ENCODE measurements at regions not wholly inside any gene's neighbourhood (a gene's known extent, or its start where the extent isn't known, plus 50 kb on each side); places are given as distances from the start of the nearest gene placed in this dataset.

- DNase-seq (no peak), ATAC-seq (no peak)
- ChIA-PET POLR2A (no interaction called here), CTCF (no interaction called here)
- H3K4me1 Mint-ChIP-seq (ENCODE audit: low read depth) = no peaks in the 10 kb centered on the region
- H3K4me3 Mint-ChIP-seq = no peak overlapping the region
- H3K27ac Mint-ChIP-seq = no peak overlapping the region
- no peaks in the 10 kb centered on the region for H3K9me3 Mint-ChIP-seq (ENCODE audit: insufficient read depth)
- no peaks in the 10 kb centered on the region for H3K36me3 Mint-ChIP-seq (ENCODE audit: low read depth)
- H3K27me3 Mint-ChIP-seq (ENCODE audit: low read depth) = no peaks in the 10 kb centered on the region
Measured at GRCh38 chr9:134230092-134230941, 66.0 kb upstream of the RNU6ATAC start.

DNA sequence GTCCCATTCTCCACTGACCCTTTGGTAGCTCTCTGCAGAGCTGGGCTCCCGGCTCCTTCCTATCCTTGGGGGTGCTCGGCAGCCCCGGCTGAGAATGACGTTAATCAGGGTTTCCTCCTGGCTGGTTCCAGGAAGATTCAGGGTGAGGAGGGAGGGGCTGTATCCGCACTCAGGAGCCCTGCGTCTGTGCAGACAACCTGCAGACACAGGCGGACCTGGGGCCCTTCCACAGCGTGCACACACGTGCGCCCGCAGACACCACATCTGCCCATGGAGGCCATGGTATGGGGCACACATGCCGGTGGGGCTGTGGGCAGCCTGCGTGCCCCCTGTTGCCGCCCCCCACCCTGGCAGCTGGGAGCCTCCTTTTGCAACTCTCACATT lies 66.6 kb upstream of the RNU6ATAC start:
- ChIA-PET CTCF (no interaction called here), POLR2A (no interaction called here)
- Mint-ChIP-seq H3K27ac (no peak overlapping the region), H3K36me3 (ENCODE audit: low read depth) (no peaks in the 10 kb centered on the region), H3K4me3 (no peak overlapping the region), H3K4me1 (ENCODE audit: low read depth) (no peaks in the 10 kb centered on the region), H3K27me3 (ENCODE audit: low read depth) (no peaks in the 10 kb centered on the region), H3K9me3 (ENCODE audit: insufficient read depth) (no peaks in the 10 kb centered on the region)
- no peak for DNase-seq
- ATAC-seq = no peak

DNA sequence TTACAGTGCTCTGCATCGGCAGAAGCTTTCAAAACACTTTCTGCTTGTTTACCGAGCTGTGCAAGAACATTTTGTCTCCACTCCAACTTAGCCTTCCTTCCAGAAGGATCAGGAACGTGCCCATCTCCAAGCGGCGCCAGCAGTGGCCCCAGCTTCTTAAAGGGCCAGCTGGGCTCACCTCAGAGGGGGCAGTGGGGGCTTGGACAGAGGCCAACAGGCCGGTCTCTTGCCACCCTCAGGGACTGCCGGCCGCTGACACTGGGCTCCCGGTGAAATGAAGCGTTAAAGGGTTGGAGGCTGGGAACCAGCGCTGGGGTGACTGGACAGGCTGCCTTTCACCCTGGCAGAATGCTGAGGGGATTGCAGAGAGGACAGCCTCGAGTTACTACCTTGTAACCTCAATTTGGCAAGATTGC lies 67.0 kb upstream of the RNU6ATAC start:
- Mint-ChIP-seq H3K4me3 (no peak overlapping the region), H3K27me3 (ENCODE audit: low read depth) (no peaks in the 10 kb centered on the region), H3K4me1 (ENCODE audit: low read depth) (no peaks in the 10 kb centered on the region), H3K27ac (no peak overlapping the region), H3K36me3 (ENCODE audit: low read depth) (no peaks in the 10 kb centered on the region), H3K9me3 (ENCODE audit: insufficient read depth) (no peaks in the 10 kb centered on the region)
- ATAC-seq = no peak
- DNase-seq = no peak
- CTCF ChIA-PET = no interaction called here
- POLR2A ChIA-PET = no interaction called here

DNA sequence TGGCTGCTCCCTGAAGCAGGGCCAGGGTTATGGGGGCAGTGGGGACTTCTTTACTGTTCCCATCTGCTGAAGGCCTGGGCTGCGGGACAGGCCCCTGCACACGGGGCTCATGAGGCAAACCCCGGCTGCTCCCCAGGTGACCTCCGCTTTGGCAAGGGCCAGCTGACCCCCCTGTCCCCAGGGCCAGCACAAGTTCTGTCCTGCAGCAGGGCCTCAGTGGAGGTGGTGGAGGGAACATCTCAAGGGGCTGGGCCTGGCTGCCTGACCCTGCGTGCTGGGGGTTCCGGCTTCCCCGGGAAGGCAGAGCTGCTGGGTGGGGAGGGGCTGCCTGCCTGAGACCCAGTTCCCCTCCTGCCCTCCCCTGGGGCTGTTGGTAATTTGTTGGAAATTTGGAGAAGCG lies 67.4 kb upstream of the RNU6ATAC start:
- POLR2A ChIA-PET = no interaction called here
- CTCF ChIA-PET = no interaction called here
- H3K9me3 Mint-ChIP-seq (ENCODE audit: insufficient read depth) = no peaks in the 10 kb centered on the region
- no peaks in the 10 kb centered on the region for H3K36me3 Mint-ChIP-seq (ENCODE audit: low read depth)
- no peak overlapping the region for H3K27ac Mint-ChIP-seq
- H3K4me3 Mint-ChIP-seq = no peak overlapping the region
- no peaks in the 10 kb centered on the region for H3K27me3 Mint-ChIP-seq (ENCODE audit: low read depth)
- H3K4me1 Mint-ChIP-seq (ENCODE audit: low read depth) = no peaks in the 10 kb centered on the region
- ATAC-seq (no peak), DNase-seq (no peak)

DNA sequence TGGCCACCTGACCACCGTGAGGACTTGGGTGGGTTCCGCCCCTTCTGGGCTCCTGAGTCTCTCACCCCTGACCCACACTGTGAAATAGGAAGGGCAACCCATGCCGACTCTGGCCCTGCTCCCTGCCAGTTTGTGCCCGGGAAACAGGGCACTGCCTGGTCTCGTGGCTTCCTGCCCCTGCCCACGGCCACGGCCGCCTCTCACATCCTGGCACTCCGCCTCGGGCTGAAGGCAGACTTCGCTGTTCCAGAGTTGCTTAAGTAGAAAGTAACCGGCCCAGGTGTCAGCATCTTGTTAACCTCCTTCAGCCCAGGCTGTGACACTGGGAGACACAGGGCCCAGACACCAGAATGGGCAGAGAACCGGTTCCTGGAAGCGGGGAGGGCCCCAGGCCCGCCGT lies 68.7 kb upstream of the RNU6ATAC start:
- no peak overlapping the region for H3K27ac Mint-ChIP-seq
- CTCF ChIA-PET = no interaction called here
- H3K9me3 Mint-ChIP-seq (ENCODE audit: insufficient read depth) = no peaks in the 10 kb centered on the region
- H3K4me1 Mint-ChIP-seq (ENCODE audit: low read depth) = no peaks in the 10 kb centered on the region
- H3K36me3 Mint-ChIP-seq (ENCODE audit: low read depth) = no peaks in the 10 kb centered on the region
- ATAC-seq = no peak
- no peaks in the 10 kb centered on the region for H3K27me3 Mint-ChIP-seq (ENCODE audit: low read depth)
- no peak for DNase-seq
- POLR2A ChIA-PET = no interaction called here
- no peak overlapping the region for H3K4me3 Mint-ChIP-seq

DNA sequence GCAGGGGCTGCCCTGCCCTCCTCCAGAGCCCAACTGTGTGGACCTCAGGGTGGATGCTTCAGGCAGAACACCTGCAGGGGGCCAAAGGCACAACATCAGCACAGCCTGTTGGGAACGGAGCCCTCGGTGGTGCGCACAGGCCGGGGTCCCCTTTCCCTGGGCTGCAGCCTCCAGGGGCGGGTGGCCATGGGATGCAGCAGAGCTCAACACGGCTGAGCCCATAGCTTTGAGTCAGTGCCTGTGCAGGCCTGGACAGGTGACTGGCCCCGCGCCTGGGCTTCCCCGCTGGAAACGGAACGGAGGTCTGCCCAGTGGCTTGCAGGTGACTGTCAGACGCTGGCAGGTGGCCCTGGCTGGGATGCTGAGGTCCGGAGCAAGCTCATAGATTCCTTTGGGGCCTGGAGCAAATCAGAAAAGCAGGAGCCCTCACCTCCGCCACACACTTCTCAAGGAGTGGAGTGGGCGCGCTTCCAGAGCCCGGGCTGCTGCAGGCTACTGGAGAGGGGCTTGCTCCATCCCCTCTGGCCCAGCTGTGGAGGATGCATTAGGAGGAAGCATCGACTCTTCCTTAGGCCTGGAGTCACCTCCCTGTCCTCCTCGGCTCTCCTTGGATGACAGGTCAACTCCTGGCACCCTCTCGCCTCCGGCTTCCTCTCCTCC lies 69.8 kb upstream of the RNU6ATAC start:
- H3K4me1 Mint-ChIP-seq (ENCODE audit: low read depth) = no peaks in the 10 kb centered on the region
- DNase-seq (no peak), ATAC-seq (no peak)
- H3K9me3 Mint-ChIP-seq (ENCODE audit: insufficient read depth) = no peaks in the 10 kb centered on the region
- H3K4me3 Mint-ChIP-seq = no peak overlapping the region
- no peak overlapping the region for H3K27ac Mint-ChIP-seq
- ChIA-PET POLR2A (no interaction called here), CTCF (no interaction called here)
- H3K36me3 Mint-ChIP-seq (ENCODE audit: low read depth) = no peaks in the 10 kb centered on the region
- no peaks in the 10 kb centered on the region for H3K27me3 Mint-ChIP-seq (ENCODE audit: low read depth)

GRCh38 chr9:134234687-134235359 lies 70.5 kb upstream of the RNU6ATAC start:
- no peak for ATAC-seq
- no peak overlapping the region for H3K4me3 Mint-ChIP-seq
- H3K27ac Mint-ChIP-seq = peak overlapping the region; percentile 57
- no peaks in the 10 kb centered on the region for H3K4me1 Mint-ChIP-seq (ENCODE audit: low read depth)
- no peak for DNase-seq
- no peaks in the 10 kb centered on the region for H3K36me3 Mint-ChIP-seq (ENCODE audit: low read depth)
- no peaks in the 10 kb centered on the region for H3K27me3 Mint-ChIP-seq (ENCODE audit: low read depth)
- POLR2A ChIA-PET = no interaction called here
- no peaks in the 10 kb centered on the region for H3K9me3 Mint-ChIP-seq (ENCODE audit: insufficient read depth)
- CTCF ChIA-PET = no interaction called here

DNA sequence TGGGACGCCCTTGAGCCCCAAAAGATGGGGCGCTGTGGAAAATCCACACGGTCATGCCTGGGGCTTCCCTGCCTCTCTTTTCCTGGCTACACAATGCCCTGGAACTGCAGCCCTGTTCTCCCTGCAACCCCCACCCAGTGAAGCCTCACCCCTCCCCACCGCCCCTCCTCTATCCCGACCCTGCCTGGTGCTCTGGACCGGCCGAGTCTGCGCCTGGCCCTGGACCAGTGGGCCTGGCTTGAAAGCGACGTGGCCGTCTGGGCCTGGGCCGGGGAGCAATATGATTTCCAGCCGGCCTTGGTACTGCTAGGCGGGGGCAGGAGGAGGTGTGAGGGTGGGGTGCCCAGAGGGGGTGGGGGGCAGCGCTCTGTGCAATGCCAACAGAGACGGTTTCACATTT lies 71.0 kb upstream of the RNU6ATAC start:
- ChIA-PET CTCF (no interaction called here), POLR2A (no interaction called here)
- Mint-ChIP-seq H3K27me3 (ENCODE audit: low read depth) (no peaks in the 10 kb centered on the region), H3K27ac (peak overlapping the region; percentile 57), H3K4me1 (ENCODE audit: low read depth) (no peaks in the 10 kb centered on the region), H3K36me3 (ENCODE audit: low read depth) (no peaks in the 10 kb centered on the region), H3K9me3 (ENCODE audit: insufficient read depth) (no peaks in the 10 kb centered on the region), H3K4me3 (no peak overlapping the region)
- ATAC-seq (no peak), DNase-seq (no peak)

DNA sequence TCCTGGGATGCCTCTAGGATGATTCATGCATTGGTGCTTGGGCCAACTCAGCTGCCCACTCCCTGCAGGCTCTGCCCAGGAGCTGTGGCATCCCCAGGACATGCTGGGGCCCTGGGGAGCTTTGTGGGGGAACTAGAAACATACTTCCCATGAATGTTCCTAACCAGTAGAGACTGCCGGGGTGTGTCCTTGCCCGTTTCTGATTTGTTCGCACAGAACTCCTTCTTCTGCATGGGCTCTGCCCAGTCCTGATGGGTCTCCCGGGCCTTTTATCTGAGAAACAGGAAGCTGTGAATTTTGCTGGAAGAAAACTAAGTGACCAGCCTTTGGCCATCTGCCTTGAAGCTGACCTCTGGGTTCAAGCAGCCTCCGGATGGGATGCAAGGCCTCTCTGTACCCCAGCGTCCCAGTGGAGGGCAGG lies 71.6 kb upstream of the RNU6ATAC start:
- H3K27me3 Mint-ChIP-seq (ENCODE audit: low read depth) = no peaks in the 10 kb centered on the region
- CTCF ChIA-PET = no interaction called here

DNA sequence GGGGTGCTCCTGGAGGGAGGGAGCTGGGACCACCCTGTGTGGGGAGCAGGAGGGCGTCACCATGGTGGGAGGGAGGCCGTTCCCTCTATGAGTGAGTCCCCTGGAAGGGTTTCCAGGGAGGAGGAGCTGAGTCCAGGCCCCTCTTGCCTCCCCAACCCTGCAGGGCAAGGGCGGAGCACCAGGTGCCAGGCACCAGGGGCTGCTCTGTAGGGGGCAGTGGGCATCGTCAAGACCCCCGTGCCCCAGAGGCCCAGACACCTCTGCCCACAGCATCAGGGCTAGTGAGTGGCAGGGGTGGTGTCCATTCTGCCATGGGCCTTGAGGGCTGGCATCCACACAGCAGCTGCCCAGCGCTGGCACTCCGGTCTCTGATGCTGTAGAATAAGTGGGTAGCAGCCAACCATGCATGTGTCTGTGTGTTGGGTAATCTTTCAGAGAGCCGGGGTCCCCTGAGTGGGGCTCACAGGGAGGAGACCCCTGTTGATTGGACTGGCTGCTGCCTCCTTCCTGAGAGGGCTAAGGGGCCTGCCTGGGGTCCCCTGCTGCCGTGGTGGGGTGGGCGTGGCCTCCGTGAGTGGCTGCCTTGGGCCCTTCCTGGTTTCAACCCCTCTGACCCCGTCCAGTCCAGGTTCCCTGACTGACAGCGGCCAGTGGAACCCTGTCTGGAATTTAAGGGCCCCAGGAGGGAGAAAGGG lies 72.7 kb upstream of the RNU6ATAC start:
- ATAC-seq (no peak), DNase-seq (no peak)
- Mint-ChIP-seq H3K4me1 (ENCODE audit: low read depth) (no peaks in the 10 kb centered on the region), H3K27me3 (ENCODE audit: low read depth) (no peaks in the 10 kb centered on the region), H3K36me3 (ENCODE audit: low read depth) (no peaks in the 10 kb centered on the region), H3K4me3 (no peak overlapping the region), H3K27ac (no peak overlapping the region), H3K9me3 (ENCODE audit: insufficient read depth) (no peaks in the 10 kb centered on the region)
- ChIA-PET POLR2A (no interaction called here), CTCF (no interaction called here)

More for the DNA sequence above, 71.6 kb upstream of the RNU6ATAC start:
- Mint-ChIP-seq H3K36me3 (ENCODE audit: low read depth) (no peaks in the 10 kb centered on the region), H3K4me1 (ENCODE audit: low read depth) (no peaks in the 10 kb centered on the region), H3K27ac (no peak overlapping the region), H3K4me3 (no peak overlapping the region), H3K9me3 (ENCODE audit: insufficient read depth) (no peaks in the 10 kb centered on the region)
- POLR2A ChIA-PET = no interaction called here
- ATAC-seq (no peak), DNase-seq (no peak)

GRCh38 chr9:134237630-134238265 lies 73.4 kb upstream of the RNU6ATAC start:
- Mint-ChIP-seq H3K4me3 (no peak overlapping the region), H3K9me3 (ENCODE audit: insufficient read depth) (no peaks in the 10 kb centered on the region), H3K4me1 (ENCODE audit: low read depth) (no peaks in the 10 kb centered on the region), H3K36me3 (ENCODE audit: low read depth) (no peaks in the 10 kb centered on the region), H3K27me3 (ENCODE audit: low read depth) (no peaks in the 10 kb centered on the region), H3K27ac (no peak overlapping the region)
- POLR2A ChIA-PET = no interaction called here
- CTCF ChIA-PET = no interaction called here
- DNase-seq = no peak
- ATAC-seq = no peak

Data from activated CD8-positive, alpha-beta T cell treated with anti-CD3 and anti-CD28 coated beads, Interleukin-2, amount 10 ng/mL, durations not matched to agents 7 days and 5 days (primary cell).